ENCODE measurements at regions not wholly inside any gene's neighbourhood (a gene's known extent, or its start where the extent isn't known, plus 50 kb on each side); places are given as distances from the start of the nearest gene placed in this dataset.

- Histone ChIP-seq H3K27ac (ENCODE audit: low read length) (no peak overlapping the region), H3K27me3 (ENCODE audit: low read depth, low read length) (no peaks in the 10 kb centered on the region), H3K4me3 (ENCODE audit: low read depth in 1 of 2, low read length in 2 of 2) (no peak overlapping the region), H3K4me1 (ENCODE audit: control insufficient read depth in 1 of 2, insufficient read depth in 2 of 2, low read length in 2 of 2) (no peaks in the 10 kb centered on the region), H3K36me3 (ENCODE audit: control insufficient read depth in 1 of 2, insufficient read depth in 2 of 2, low read length in 2 of 2) (no peaks in the 10 kb centered on the region), H3K9me3 (ENCODE audit: control insufficient read depth in 1 of 2, low read length in 2 of 2) (no peaks in the 10 kb centered on the region)
Observed at GRCh38 chr9:108762348-108763055, 93.3 kb downstream of the ACTL7B start.

GRCh38 chr9:108761655-108762347 is 94.0 kb downstream of the ACTL7B start:
- Histone ChIP-seq H3K4me3 (ENCODE audit: low read depth in 1 of 2, low read length in 2 of 2) (no peak overlapping the region), H3K36me3 (ENCODE audit: control insufficient read depth in 1 of 2, insufficient read depth in 2 of 2, low read length in 2 of 2) (no peaks in the 10 kb centered on the region), H3K9me3 (ENCODE audit: control insufficient read depth in 1 of 2, low read length in 2 of 2) (no peaks in the 10 kb centered on the region), H3K27me3 (ENCODE audit: low read depth, low read length) (no peaks in the 10 kb centered on the region), H3K27ac (ENCODE audit: low read length) (no peak overlapping the region), H3K4me1 (ENCODE audit: control insufficient read depth in 1 of 2, insufficient read depth in 2 of 2, low read length in 2 of 2) (no peaks in the 10 kb centered on the region)

GRCh38 chr9:108760841-108761240 is 94.9 kb downstream of the ACTL7B start:
- Histone ChIP-seq H3K9me3 (ENCODE audit: control insufficient read depth in 1 of 2, low read length in 2 of 2) (no peaks in the 10 kb centered on the region), H3K4me1 (ENCODE audit: control insufficient read depth in 1 of 2, insufficient read depth in 2 of 2, low read length in 2 of 2) (no peaks in the 10 kb centered on the region), H3K27ac (ENCODE audit: low read length) (no peak overlapping the region), H3K36me3 (ENCODE audit: control insufficient read depth in 1 of 2, insufficient read depth in 2 of 2, low read length in 2 of 2) (no peaks in the 10 kb centered on the region), H3K27me3 (ENCODE audit: low read depth, low read length) (no peaks in the 10 kb centered on the region), H3K4me3 (ENCODE audit: low read depth in 1 of 2, low read length in 2 of 2) (no peak overlapping the region)

GRCh38 chr9:108759835-108760234 is 96.0 kb downstream of the ACTL7B start:
- Histone ChIP-seq H3K36me3 (ENCODE audit: control insufficient read depth in 1 of 2, insufficient read depth in 2 of 2, low read length in 2 of 2) (no peaks in the 10 kb centered on the region), H3K4me3 (ENCODE audit: low read depth in 1 of 2, low read length in 2 of 2) (no peak overlapping the region), H3K27me3 (ENCODE audit: low read depth, low read length) (no peaks in the 10 kb centered on the region), H3K9me3 (ENCODE audit: control insufficient read depth in 1 of 2, low read length in 2 of 2) (no peaks in the 10 kb centered on the region), H3K27ac (ENCODE audit: low read length) (no peak overlapping the region), H3K4me1 (ENCODE audit: control insufficient read depth in 1 of 2, insufficient read depth in 2 of 2, low read length in 2 of 2) (no peaks in the 10 kb centered on the region)

- Histone ChIP-seq H3K9me3 (ENCODE audit: control insufficient read depth in 1 of 2, low read length in 2 of 2) (no peaks in the 10 kb centered on the region), H3K4me3 (ENCODE audit: low read depth in 1 of 2, low read length in 2 of 2) (no peak overlapping the region), H3K4me1 (ENCODE audit: control insufficient read depth in 1 of 2, insufficient read depth in 2 of 2, low read length in 2 of 2) (no peaks in the 10 kb centered on the region), H3K27ac (ENCODE audit: low read length) (no peak overlapping the region), H3K27me3 (ENCODE audit: low read depth, low read length) (no peaks in the 10 kb centered on the region), H3K36me3 (ENCODE audit: control insufficient read depth in 1 of 2, insufficient read depth in 2 of 2, low read length in 2 of 2) (no peaks in the 10 kb centered on the region)
Observed at GRCh38 chr9:108759399-108759798, 96.4 kb downstream of the ACTL7B start.

- no peak overlapping the region for H3K4me3 ChIP-seq (ENCODE audit: low read depth in 1 of 2, low read length in 2 of 2)
- H3K36me3 ChIP-seq (ENCODE audit: control insufficient read depth in 1 of 2, insufficient read depth in 2 of 2, low read length in 2 of 2) = no peaks in the 10 kb centered on the region
- H3K4me1 ChIP-seq (ENCODE audit: control insufficient read depth in 1 of 2, insufficient read depth in 2 of 2, low read length in 2 of 2) = no peaks in the 10 kb centered on the region
- H3K27ac ChIP-seq (ENCODE audit: low read length) = no peak overlapping the region
- H3K27me3 ChIP-seq (ENCODE audit: low read depth, low read length) = no peaks in the 10 kb centered on the region
- no peaks in the 10 kb centered on the region for H3K9me3 ChIP-seq (ENCODE audit: control insufficient read depth in 1 of 2, low read length in 2 of 2)
Observed at GRCh38 chr9:108756746-108757490, 98.9 kb downstream of the ACTL7B start.

- Histone ChIP-seq H3K27ac (ENCODE audit: low read length) (no peak overlapping the region), H3K27me3 (ENCODE audit: low read depth, low read length) (no peaks in the 10 kb centered on the region), H3K36me3 (ENCODE audit: control insufficient read depth in 1 of 2, insufficient read depth in 2 of 2, low read length in 2 of 2) (no peaks in the 10 kb centered on the region), H3K4me3 (ENCODE audit: low read depth in 1 of 2, low read length in 2 of 2) (no peak overlapping the region), H3K4me1 (ENCODE audit: control insufficient read depth in 1 of 2, insufficient read depth in 2 of 2, low read length in 2 of 2) (no peaks in the 10 kb centered on the region), H3K9me3 (ENCODE audit: control insufficient read depth in 1 of 2, low read length in 2 of 2) (no peaks in the 10 kb centered on the region)
Observed at GRCh38 chr9:108755979-108756378, 99.8 kb downstream of the ACTL7B start.

- no peaks in the 10 kb centered on the region for H3K36me3 ChIP-seq (ENCODE audit: control insufficient read depth in 1 of 2, insufficient read depth in 2 of 2, low read length in 2 of 2)
- no peaks in the 10 kb centered on the region for H3K9me3 ChIP-seq (ENCODE audit: control insufficient read depth in 1 of 2, low read length in 2 of 2)
- H3K27ac ChIP-seq (ENCODE audit: low read length) = no peak overlapping the region
- H3K4me3 ChIP-seq (ENCODE audit: low read depth in 1 of 2, low read length in 2 of 2) = no peak overlapping the region
- H3K27me3 ChIP-seq (ENCODE audit: low read depth, low read length) = no peaks in the 10 kb centered on the region
- H3K4me1 ChIP-seq (ENCODE audit: control insufficient read depth in 1 of 2, insufficient read depth in 2 of 2, low read length in 2 of 2) = no peaks in the 10 kb centered on the region
Observed at GRCh38 chr9:108751369-108751768, 104.4 kb downstream of the ACTL7B start.

- Histone ChIP-seq H3K4me3 (ENCODE audit: low read depth in 1 of 2, low read length in 2 of 2) (no peak overlapping the region), H3K36me3 (ENCODE audit: control insufficient read depth in 1 of 2, insufficient read depth in 2 of 2, low read length in 2 of 2) (no peaks in the 10 kb centered on the region), H3K27me3 (ENCODE audit: low read depth, low read length) (no peaks in the 10 kb centered on the region), H3K4me1 (ENCODE audit: control insufficient read depth in 1 of 2, insufficient read depth in 2 of 2, low read length in 2 of 2) (no peaks in the 10 kb centered on the region), H3K27ac (ENCODE audit: low read length) (no peak overlapping the region), H3K9me3 (ENCODE audit: control insufficient read depth in 1 of 2, low read length in 2 of 2) (no peaks in the 10 kb centered on the region)
Observed at GRCh38 chr9:108750661-108751215, 105.0 kb downstream of the ACTL7B start.

GRCh38 chr9:108748776-108749175 is 107.0 kb downstream of the ACTL7B start:
- Histone ChIP-seq H3K36me3 (ENCODE audit: control insufficient read depth in 1 of 2, insufficient read depth in 2 of 2, low read length in 2 of 2) (no peaks in the 10 kb centered on the region), H3K4me1 (ENCODE audit: control insufficient read depth in 1 of 2, insufficient read depth in 2 of 2, low read length in 2 of 2) (no peaks in the 10 kb centered on the region), H3K27me3 (ENCODE audit: low read depth, low read length) (no peaks in the 10 kb centered on the region), H3K9me3 (ENCODE audit: control insufficient read depth in 1 of 2, low read length in 2 of 2) (no peaks in the 10 kb centered on the region), H3K27ac (ENCODE audit: low read length) (no peak overlapping the region), H3K4me3 (ENCODE audit: low read depth in 1 of 2, low read length in 2 of 2) (no peak overlapping the region)

- H3K27me3 ChIP-seq (ENCODE audit: low read depth, low read length) = no peaks in the 10 kb centered on the region
- no peak overlapping the region for H3K27ac ChIP-seq (ENCODE audit: low read length)
- no peaks in the 10 kb centered on the region for H3K9me3 ChIP-seq (ENCODE audit: control insufficient read depth in 1 of 2, low read length in 2 of 2)
- H3K4me3 ChIP-seq (ENCODE audit: low read depth in 1 of 2, low read length in 2 of 2) = no peak overlapping the region
- no peaks in the 10 kb centered on the region for H3K36me3 ChIP-seq (ENCODE audit: control insufficient read depth in 1 of 2, insufficient read depth in 2 of 2, low read length in 2 of 2)
- no peaks in the 10 kb centered on the region for H3K4me1 ChIP-seq (ENCODE audit: control insufficient read depth in 1 of 2, insufficient read depth in 2 of 2, low read length in 2 of 2)
Observed at GRCh38 chr9:108746864-108747263, 108.9 kb downstream of the ACTL7B start.
